Activated CD4-positive, alpha-beta T cell treated with anti-CD3 and anti-CD28 coated beads, Interleukin-2, Interleukin-4, amounts not matched to agents 100 ng/mL and 50 ng/mL, durations not matched to agents 16 hours and 8 hours (primary cell): ENCODE measurements at regions not wholly inside any gene's neighbourhood (a gene's known extent, or its start where the extent isn't known, plus 50 kb on each side); places are given as distances from the start of the nearest gene placed in this dataset.

Experiments
- DNase-seq: peaks from one replicate; pipeline ENCODE4 v3.0.0-alpha.2; 2020; ENCODE audit warnings: low spot score

GRCh38 chr1:87926131-87926830 is 597.6 kb downstream of the LMO4 start:
- DNase-seq = no peak

- no peak for DNase-seq
Measured at GRCh38 chr1:87926921-87927320, 598.2 kb downstream of the LMO4 start.

- no peak for DNase-seq
Measured at GRCh38 chr1:87927391-87928280, 599.0 kb downstream of the LMO4 start.

DNA sequence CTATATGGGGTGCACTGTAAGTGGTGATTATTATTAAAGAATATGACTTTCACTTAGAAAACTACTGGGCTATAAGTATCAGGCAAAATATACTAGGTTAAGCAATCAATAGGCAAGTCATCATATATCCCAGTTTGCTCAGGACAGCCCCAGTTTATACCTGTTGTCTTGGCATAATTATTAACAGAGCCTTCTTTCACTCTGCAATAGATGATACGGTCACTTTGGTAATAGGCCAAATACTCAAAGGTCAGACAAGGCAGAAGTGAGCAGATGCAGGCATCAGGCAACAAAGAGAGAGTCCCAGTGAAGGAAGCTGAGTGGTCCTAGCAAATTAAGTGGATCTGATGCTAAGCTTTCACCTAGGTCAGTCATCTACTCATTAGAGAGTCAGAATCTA is 599.9 kb downstream of the LMO4 start:
- DNase-seq = no peak

DNA sequence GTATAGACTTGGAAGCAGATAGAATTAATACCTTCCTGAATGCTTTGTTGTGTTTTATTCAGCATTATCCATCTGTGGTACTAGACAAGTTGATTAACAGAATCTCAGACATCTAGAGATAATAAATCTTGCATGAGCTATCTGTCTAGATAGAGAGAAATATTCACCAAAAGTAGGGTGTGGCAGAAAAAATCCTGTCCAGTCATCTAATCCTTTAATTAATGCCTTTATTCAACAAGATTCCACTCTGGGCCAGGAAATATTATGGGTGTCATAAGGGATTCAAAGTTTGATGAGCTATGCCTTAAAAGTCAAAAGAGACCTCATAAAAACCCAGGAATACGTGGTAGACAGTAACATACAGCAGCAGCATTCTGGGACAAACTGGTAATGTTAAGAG is 601.2 kb downstream of the LMO4 start:
- DNase-seq = no peak

DNA sequence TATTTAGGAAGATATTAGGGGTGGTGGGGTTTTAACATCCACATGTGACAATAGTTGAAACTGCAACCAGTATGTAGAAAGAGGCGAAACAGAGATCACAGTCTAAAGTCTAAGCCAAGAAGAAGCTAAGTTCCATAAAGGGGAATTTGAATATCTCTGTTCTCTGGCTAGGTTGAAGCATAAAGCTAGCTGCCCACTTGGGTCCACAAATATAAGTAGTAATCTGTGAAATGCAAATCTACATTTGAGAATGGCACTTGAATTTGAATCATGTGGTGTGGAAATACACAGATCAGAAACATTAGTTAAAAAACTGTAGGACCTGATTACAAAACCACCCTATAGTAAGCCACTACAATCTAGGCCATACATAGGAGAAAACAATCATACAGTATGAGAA is 602.1 kb downstream of the LMO4 start:
- DNase-seq = no peak

- no peak for DNase-seq
Measured at GRCh38 chr1:87933171-87933570, 604.5 kb downstream of the LMO4 start.

DNA sequence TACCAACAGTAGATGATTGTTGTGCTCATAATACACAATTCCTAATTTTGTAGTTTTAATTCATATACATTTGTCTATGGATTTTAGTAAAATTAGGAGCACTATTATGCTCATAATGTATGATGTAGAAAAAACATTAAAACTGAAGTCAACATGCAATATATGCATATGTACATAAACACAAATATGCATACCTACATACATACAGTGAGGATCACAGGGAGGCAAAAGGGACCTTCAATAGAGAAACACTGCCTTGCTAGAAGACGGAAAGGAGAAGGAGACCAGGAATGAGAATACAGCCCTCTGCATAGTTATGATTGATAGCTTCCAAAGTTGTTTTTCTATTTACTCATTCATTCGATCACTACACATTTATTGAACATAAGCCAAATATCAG is 606.5 kb downstream of the LMO4 start:
- DNase-seq = no peak

- no peak for DNase-seq
Measured at GRCh38 chr1:87937831-87938395, 609.2 kb downstream of the LMO4 start.

GRCh38 chr1:87938631-87939030 is 610.0 kb downstream of the LMO4 start:
- DNase-seq = no peak

GRCh38 chr1:87939444-87939843 is 610.8 kb downstream of the LMO4 start:
- no peak for DNase-seq

- DNase-seq = no peak
Measured at GRCh38 chr1:87940421-87940820, 611.7 kb downstream of the LMO4 start.

DNA sequence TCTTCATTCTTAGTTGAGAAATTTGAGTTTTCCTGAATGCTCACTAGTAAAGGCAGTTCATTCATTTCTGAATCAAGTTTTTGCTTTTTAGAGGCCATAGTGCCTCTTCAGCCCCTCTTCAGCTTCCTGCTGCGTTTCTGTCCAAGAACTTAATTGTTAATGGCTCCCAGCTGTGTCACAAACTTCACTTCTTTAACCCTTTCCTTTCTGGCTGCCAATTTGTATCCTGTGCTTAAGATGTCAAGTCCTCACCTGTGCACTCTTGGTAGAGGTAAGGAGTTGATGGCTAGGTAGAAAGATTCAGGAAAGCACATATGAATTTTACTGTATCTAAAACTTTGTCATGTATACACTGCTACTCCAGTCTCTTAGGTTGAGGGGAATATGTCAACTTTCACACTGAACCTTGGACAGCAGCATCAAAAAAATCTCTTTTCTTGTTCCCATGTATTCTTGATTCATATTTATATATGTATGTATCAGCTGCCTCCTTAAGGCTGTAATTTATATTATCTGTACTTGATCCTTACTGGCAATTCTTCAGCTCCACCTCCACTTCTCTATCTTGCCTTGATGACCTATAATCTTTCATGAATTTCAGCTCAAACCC is 612.8 kb downstream of the LMO4 start:
- no peak for DNase-seq

GRCh38 chr1:87942165-87942564 is 613.5 kb downstream of the LMO4 start:
- DNase-seq = no peak

GRCh38 chr1:87949711-87950110 is 621.0 kb downstream of the LMO4 start:
- DNase-seq = no peak

DNA sequence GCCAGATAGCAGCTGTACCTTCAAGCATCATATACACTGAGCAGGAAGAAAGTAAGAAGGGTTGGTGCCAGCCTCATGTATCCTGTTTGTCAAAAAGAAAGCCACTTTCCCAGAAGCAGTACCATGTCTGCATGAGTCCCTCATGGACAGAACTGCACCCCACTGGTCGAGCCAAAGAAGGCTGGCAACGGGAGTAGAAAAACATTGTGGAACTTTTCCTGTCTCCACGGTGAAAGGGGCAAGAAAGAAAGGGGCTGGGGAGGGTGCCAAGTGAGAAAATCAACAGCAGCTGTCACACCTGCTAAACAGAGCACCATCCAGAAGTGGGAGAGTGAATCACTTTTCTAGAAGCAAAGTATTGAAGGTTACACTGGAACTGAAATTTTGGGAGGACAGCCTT is 621.7 kb downstream of the LMO4 start:
- no peak for DNase-seq

DNA sequence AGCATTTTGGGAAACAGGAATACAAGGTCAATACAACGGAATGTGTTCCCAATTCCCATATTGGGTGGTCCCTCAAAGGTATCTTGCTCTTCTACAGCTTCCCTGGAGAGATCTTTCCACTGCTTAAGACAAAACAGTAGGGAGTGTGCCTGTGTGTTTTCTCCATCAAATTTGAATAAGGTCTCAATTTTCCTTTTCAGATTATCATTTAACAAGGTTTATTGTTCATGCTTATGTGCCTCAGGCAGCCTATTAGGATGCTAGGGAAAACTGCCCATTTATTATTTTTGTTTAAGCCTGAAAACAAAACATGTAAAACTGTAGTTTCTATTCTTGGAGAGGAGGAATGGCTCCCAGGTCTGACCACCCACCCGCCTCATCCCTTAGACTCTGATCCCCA is 622.7 kb downstream of the LMO4 start:
- no peak for DNase-seq

- DNase-seq = no peak
Measured at GRCh38 chr1:87951852-87952251, 623.2 kb downstream of the LMO4 start.

- no peak for DNase-seq
Measured at GRCh38 chr1:87953121-87953520, 624.4 kb downstream of the LMO4 start.

DNA sequence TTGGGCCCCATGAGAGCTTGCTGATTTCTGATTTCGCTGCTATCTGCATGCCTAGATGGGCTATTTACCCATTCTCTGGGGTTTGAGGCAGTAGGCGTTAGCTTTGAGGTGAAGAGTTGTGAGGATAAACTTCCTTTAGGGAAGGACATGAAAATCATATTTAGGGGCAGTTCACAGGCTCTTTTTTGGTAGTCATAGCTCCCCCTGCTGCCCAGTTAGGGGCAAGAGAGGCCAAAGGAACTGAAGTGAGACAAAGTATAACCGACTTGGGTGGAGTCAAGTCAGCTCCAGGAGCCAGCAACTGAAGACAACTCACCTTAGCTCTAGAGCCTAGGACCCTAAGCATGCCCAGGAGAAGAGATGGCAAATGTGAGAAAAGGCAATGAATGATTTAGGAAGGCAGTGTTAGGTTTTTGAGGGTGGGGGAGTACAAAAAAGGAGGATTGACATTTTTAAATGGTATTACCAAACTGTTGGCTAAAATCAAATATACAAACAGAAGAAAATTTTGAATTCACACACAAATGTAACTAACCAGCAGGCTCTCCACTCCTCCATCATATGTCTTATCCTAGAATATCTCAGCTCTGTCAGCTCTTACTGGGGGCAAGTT is 625.2 kb downstream of the LMO4 start:
- peak; percentile 50 for DNase-seq

GRCh38 chr1:87955038-87955437 is 626.4 kb downstream of the LMO4 start:
- DNase-seq = no peak

DNA sequence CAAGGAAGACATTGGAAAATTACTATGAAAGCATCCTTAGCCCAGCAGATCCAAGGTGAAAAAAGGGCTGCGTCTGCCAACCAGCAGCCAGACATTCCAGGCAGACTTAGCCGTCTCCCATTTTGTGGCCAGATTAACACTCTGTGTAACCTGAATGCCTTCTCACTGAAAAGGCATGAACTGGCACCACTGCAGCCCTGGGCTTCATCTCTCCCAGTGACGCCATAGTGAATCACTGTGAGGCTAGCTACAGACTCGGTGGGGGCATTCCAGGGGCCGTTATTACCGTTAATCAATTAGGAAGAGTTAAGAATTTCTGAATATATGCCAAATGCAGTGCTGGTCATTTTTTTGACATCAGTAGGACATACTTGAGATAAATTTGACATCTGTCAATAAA is 627.4 kb downstream of the LMO4 start:
- no peak for DNase-seq
